LNCaP clone FGC (cell line): ENCODE measurements at regions not wholly inside any gene's neighbourhood (a gene's known extent, or its start where the extent isn't known, plus 50 kb on each side); places are given as distances from the start of the nearest gene placed in this dataset.

ENCODE experiments used
- DNase-seq: peaks from one replicate; pipeline ENCODE4 v3.0.0-alpha.2; 2011; ENCODE audit warnings: low read depth
- H3K4me3 ChIP-seq: 2 replicates; pipeline ENCODE4 v1.5.1; 2011; ENCODE audit warnings: mild to moderate bottlenecking, low read depth, low read length, control low read depth
- TF ChIP-seq, protein P1 (sequence below): IDR thresholded peaks from 2 replicates; pipeline ENCODE4 v1.5.1; 2012; ENCODE audit warnings: mild to moderate bottlenecking; ENCODE audit not compliant: control insufficient read depth, insufficient read depth; ENCODE audit errors: extremely low read depth

- no peak for DNase-seq
- TF ChIP-seq, protein P1, sequence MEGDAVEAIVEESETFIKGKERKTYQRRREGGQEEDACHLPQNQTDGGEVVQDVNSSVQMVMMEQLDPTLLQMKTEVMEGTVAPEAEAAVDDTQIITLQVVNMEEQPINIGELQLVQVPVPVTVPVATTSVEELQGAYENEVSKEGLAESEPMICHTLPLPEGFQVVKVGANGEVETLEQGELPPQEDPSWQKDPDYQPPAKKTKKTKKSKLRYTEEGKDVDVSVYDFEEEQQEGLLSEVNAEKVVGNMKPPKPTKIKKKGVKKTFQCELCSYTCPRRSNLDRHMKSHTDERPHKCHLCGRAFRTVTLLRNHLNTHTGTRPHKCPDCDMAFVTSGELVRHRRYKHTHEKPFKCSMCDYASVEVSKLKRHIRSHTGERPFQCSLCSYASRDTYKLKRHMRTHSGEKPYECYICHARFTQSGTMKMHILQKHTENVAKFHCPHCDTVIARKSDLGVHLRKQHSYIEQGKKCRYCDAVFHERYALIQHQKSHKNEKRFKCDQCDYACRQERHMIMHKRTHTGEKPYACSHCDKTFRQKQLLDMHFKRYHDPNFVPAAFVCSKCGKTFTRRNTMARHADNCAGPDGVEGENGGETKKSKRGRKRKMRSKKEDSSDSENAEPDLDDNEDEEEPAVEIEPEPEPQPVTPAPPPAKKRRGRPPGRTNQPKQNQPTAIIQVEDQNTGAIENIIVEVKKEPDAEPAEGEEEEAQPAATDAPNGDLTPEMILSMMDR = no peak
Observed at GRCh38 chr1:199953651-199954050, 73.9 kb upstream of the NR5A2 start.

DNA sequence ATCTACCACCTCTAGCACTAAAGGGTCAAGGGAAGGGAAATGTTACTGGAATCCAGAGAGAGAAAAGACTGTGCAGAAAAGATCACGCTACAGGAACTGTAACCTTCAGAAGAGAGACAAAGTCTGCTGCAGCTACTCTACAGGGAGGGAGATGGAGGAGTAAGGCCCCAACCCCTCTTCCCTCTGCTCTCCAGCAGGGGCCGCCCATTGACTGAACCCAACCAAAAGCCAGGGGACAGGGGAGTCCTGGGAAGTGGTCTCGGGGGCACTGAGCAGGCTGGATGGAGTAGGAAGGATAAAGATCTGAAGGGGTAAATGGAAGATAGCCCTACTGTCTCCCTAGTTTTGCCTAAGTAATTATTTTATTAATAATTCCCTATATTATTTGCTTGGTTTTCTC lies 72.8 kb upstream of the NR5A2 start:
- no peak for DNase-seq
- no peak overlapping the region for H3K4me3 ChIP-seq
- TF ChIP-seq, protein P1 = peak; percentile 33

More at GRCh38 chr1:199953651-199954050, 73.9 kb upstream of the NR5A2 start:
- H3K4me3 ChIP-seq = no peak overlapping the region

DNA sequence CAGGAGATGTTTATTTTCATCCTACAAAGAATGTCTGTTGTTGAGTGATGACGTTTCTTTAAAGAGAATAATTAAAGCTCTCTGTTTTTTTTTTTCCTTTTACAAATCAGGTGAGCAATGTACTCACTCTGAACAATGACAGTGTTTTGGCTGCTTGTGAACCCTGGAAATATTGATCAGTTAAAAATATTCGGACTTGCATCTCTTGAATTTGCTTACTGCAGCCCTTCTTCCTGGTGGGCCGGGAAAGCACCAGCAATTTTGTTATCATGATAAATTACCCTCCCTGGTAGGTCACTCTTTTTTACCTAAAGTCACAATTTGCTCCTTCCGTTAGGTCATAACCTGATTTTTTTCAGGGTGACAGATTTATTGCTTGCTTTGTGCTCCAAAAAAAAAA lies 72.3 kb upstream of the NR5A2 start:
- DNase-seq = no peak
- TF ChIP-seq, protein P1 = no peak
- H3K4me3 ChIP-seq = no peak overlapping the region

GRCh38 chr1:199956005-199956404 lies 71.5 kb upstream of the NR5A2 start:
- no peak for DNase-seq
- no peak overlapping the region for H3K4me3 ChIP-seq
- TF ChIP-seq, protein P1 = no peak

DNA sequence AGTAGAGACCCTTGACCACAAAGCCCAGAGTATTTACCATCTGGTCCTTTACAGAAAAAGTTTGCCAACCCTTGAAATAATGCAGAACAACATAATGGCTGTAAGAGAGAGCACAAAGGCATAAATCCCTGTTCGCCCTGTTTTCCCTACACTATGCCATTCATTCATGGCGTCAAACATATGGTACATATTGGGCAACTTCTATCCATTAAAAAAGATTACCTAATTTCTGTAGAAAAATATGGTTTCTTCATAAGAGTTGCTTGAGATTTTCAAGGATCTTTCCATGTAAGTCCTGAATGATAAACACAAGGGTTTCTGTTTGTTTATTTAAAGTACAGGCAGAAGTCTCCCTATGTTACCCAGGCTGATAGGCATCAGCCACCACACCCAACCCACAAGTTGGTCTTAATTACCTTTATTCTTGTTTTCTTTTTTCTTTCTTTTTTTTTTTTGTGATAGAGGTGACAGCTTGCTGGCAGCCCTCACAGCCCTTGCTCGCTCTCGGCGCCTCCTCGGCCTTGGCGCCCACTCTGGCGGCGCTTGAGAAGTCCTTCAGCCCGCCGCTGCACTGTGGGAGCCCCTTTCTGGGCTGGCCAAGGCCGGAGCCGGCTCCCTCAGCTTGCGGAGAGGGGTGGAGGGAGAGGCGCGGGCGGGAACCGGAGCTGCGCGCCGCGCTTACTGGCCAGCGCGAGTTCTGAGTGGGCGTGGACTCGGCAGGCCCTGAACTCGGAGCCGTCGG lies 68.3 kb upstream of the NR5A2 start:
- no peak overlapping the region for H3K4me3 ChIP-seq
- no peak for DNase-seq
- TF ChIP-seq, protein P1 = no peak

- TF ChIP-seq, protein P1 = no peak
Observed at GRCh38 chr1:199959775-199960110, 67.8 kb upstream of the NR5A2 start.

GRCh38 chr1:199970125-199970524 lies 57.4 kb upstream of the NR5A2 start:
- DNase-seq = no peak
- TF ChIP-seq, protein P1 = no peak
- no peak overlapping the region for H3K4me3 ChIP-seq

More at GRCh38 chr1:199959775-199960110, 67.8 kb upstream of the NR5A2 start:
- DNase-seq = no peak
- H3K4me3 ChIP-seq = no peak overlapping the region
